ENCODE measurements at regions not wholly inside any gene's neighbourhood (a gene's known extent, or its start where the extent isn't known, plus 50 kb on each side); places are given as distances from the start of the nearest gene placed in this dataset.

- DNase-seq, result no peak
Observed at GRCh38 chr22:49046000-49046545, 781.6 kb downstream of the BRD1 start.

GRCh38 chr22:49045276-49045675 is 782.4 kb downstream of the BRD1 start:
- no peak for DNase-seq

GRCh38 chr22:49044776-49045175 is 782.9 kb downstream of the BRD1 start:
- DNase-seq, result no peak

GRCh38 chr22:49044091-49044490 is 783.6 kb downstream of the BRD1 start:
- no peak for DNase-seq

DNA sequence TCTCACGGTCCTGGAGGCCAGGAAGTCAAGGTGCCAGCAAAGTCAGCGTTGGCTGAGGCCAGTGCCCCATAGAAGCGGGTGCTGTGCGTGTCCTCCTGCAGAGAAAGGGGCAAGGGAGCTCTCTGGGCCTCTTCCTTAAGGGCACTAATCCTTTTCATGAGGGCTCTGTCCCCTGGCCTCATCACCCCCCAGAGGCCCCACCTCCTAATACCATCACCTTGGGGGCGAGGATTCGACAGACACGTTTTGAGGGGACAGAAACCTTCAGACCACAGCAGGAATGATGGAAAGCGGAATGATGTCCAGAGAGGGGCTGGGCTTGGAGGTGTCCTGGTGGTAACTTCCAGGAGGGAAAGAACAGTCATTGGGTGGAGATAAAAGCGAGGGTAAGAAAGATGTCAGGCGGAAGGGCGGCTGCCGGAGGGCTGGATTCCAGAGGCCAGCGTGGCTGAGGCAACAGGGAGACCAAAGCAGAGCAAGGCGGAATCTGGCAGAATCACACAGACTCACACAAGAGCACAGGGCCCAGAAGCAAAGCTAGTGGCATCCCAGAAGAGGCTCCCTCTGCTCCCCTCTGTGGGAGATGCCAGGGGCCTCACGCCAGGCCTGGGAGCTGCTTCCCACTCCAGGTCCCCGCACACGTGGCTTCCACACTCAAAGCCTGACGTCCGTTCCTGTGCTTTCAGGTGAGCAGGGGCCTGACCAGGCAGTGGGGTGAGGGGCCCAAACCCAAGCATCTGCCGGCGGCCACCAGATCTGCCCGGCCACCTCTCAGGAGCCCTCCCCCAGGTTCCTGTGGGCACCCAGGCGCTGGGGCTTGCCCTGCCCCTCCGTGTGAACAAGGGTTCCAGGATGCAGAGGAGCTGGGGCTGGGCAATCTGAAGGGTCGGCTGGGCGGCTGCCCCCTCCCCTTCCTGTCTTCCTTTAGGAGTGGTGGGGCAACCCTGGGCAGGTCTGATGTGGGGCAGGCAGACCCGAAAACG is 784.5 kb downstream of the BRD1 start:
- no peak for DNase-seq

GRCh38 chr22:49042066-49042465 is 785.6 kb downstream of the BRD1 start:
- DNase-seq, result no peak

DNA sequence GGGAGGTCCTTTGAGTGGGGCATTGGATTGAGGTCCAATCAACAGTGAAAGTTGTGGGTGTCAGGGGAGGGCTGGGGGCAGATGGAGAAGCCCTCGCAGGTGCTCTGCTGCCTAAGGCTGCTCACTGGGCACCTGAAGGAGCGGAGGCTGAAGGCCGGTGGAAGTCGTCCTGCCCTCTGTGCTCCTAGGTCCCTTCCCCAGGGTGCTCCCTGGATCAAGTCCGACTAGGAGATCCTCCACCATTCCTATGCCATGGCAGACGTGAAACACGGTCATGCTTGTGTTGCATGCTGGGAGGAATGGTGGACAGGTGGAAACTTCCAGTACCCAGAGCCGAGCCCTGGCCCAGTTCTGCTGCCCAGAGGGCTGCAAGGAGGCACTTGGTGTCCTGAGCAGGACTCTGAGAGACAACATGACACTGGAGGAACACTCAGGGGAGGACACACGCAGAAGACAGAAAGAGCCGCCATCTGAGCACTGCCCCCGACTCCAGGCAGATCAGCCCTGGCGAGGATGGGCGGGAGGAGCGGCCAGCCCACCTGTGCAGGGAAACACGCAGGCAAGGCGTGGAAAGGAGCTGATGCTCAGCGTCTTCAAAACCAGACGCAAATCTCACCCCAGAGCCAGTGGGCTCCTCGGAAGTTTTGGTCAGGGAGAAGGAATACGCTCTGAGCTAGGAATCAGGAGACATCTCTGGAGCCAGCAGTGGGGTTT is 786.8 kb downstream of the BRD1 start:
- no peak for DNase-seq

GRCh38 chr22:49040111-49040510 is 787.6 kb downstream of the BRD1 start:
- DNase-seq, result no peak

- no peak for DNase-seq
Observed at GRCh38 chr22:49039625-49040024, 788.0 kb downstream of the BRD1 start.

- no peak for DNase-seq
Observed at GRCh38 chr22:49037701-49038245, 789.9 kb downstream of the BRD1 start.

DNA sequence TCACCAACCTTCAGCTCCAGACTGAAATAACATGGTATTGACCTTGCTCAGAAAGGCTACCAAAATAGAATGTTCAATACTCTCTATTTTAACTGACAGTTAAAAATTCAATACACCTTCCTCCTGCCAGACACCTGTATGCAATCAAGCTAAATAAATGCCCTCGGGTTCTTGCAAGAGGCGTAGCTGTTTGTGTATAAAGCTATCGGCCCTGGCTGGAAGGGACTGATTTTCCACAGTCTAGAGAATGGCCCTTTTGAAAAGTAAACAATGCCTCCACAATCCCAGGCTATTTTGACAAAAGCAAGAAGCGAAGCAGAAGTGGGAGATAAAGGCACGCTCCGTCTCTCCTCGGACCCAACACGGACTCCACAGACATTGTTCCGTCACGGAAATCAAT is 791.2 kb downstream of the BRD1 start:
- no peak for DNase-seq

- no peak for DNase-seq
Observed at GRCh38 chr22:49035818-49036457, 791.7 kb downstream of the BRD1 start.

- DNase-seq, result no peak
Observed at GRCh38 chr22:49034836-49035817, 792.5 kb downstream of the BRD1 start.

DNA sequence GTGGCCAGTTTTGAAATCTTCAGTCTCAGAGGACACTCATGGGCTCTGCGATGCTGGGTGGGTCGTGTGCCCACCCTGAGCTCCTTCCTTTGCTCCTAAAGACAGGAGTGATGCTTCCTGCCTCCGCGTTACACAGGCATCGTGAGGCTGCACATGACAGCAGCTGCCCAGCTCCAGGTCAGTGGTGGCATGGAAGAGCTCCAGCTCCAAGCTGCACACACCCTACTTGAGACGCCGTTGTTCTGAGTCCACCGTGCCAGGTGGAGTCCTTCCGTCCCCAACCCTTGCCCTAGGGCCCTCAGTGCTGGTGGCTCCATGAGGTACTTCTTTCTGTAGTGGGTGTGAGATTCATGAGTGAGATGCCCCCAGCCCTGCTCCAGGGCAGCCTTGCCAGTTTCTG is 794.1 kb downstream of the BRD1 start:
- DNase-seq, result no peak

GRCh38 chr22:49032821-49033220 is 794.9 kb downstream of the BRD1 start:
- no peak for DNase-seq

DNA sequence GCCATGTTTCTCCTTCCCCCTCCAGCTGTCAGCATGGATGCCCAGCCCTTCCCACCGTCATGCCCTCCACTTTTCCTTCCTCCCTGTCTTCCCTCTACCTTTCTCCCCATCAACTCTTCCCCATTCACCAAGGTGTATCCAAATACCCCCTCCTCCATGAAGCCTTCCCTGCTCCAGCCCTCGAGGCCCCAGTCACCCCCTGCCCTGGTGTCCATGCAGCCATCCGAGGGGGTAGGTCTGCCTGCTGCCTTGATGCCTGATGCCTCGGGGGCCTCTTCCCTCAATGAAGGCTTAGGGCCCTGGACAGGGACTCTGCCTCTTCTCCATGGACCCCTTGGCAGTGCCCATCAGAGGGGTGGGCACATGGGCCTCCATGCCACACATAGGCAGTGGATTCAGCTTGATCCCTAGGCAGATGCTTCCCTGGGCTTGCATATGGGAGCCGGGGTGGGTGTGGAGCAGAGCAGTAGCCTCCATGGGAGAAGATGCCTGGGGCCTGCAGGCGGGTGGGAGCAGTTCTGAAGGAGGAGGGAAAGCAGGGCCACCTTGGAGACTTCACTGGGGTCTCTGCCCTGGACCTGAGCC is 795.8 kb downstream of the BRD1 start:
- DNase-seq, result no peak

- no peak for DNase-seq
Observed at GRCh38 chr22:49028111-49028510, 799.6 kb downstream of the BRD1 start.

GRCh38 chr22:49027368-49027670 is 800.4 kb downstream of the BRD1 start:
- DNase-seq, result no peak

GRCh38 chr22:49026494-49027367 is 800.9 kb downstream of the BRD1 start:
- peak in 33 of 51 donors; percentile 5 to 68 (median 30) for DNase-seq

Data from hypothalamus (tissue), 51 donors.